Mammary epithelial cell (primary cell): ENCODE measurements at regions not wholly inside any gene's neighbourhood (a gene's known extent, or its start where the extent isn't known, plus 50 kb on each side); places are given as distances from the start of the nearest gene placed in this dataset.

Experiments used
- CTCF ChIP-seq, 2 donors: IDR thresholded peaks in 1 of 2; conservative IDR thresholded peaks in 1 of 2; 2 replicates each; pipeline ENCODE4 v1.5.1; 2011 to 2012; ENCODE audit warnings: inconsistent platforms in 2 of 2, low read length in 2 of 2, mild to moderate bottlenecking in 2 of 2, control low read depth in 1 of 2, low read depth in 1 of 2; ENCODE audit not compliant: insufficient read depth in 1 of 2; ENCODE audit errors: extremely low read depth in 1 of 2
- EZH2 ChIP-seq: IDR thresholded peaks from 2 replicates; pipeline ENCODE4 v1.6.1; 2012; ENCODE audit warnings: low read length, inconsistent platforms, borderline replicate concordance

GRCh38 chr4:127335073-127335620 lies 297.6 kb upstream of the INTU start:
- TF ChIP-seq CTCF (conservative IDR thresholded peaks at IDR 0.05 in 1 of 2, IDR thresholded peaks at IDR 0.05 in 1 of 2; ENCODE audit: extremely low read depth in 1 of 2, insufficient read depth in 1 of 2, low read depth in 1 of 2, low read length in 2 of 2) (no peak), EZH2 (no peak)
